DND-41 (cell line): ENCODE measurements at regions not wholly inside any gene's neighbourhood (a gene's known extent, or its start where the extent isn't known, plus 50 kb on each side); places are given as distances from the start of the nearest gene placed in this dataset.

Source experiments
- EZH2 ChIP-seq: IDR thresholded peaks from 3 replicates; pipeline ENCODE4 v1.6.1; 2012; ENCODE audit warnings: borderline replicate concordance, low read depth, mild to moderate bottlenecking, moderate library complexity, low read length, inconsistent platforms; ENCODE audit not compliant: severe bottlenecking
- TF ChIP-seq, protein P1 (sequence below): IDR thresholded peaks from 2 replicates; pipeline ENCODE4 v1.5.1; 2012; ENCODE audit warnings: borderline replicate concordance, low read length, moderate library complexity, mild to moderate bottlenecking; ENCODE audit not compliant: poor library complexity, severe bottlenecking; ENCODE audit errors: extremely low read depth

DNA sequence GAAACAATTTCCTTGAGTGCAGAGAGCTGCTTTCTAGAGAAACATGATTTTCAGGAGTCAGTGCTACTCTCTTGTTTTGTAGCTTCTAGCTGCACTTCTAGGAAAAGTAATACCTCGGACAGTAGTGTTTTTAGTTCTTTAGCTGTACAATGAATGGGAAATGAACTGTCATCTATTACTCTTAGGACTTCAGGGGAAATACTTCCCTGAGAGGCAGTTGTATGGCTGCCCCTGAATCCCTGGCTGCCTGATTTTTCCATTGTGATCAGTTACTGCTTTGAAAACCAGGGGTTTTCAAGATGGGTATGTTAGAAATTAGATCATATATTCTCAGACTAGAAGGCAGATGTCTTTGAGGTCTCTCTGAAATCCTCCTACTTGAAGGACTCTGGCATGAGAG, 200.3 kb upstream of the SEMA6D start:
- TF ChIP-seq, protein P1, sequence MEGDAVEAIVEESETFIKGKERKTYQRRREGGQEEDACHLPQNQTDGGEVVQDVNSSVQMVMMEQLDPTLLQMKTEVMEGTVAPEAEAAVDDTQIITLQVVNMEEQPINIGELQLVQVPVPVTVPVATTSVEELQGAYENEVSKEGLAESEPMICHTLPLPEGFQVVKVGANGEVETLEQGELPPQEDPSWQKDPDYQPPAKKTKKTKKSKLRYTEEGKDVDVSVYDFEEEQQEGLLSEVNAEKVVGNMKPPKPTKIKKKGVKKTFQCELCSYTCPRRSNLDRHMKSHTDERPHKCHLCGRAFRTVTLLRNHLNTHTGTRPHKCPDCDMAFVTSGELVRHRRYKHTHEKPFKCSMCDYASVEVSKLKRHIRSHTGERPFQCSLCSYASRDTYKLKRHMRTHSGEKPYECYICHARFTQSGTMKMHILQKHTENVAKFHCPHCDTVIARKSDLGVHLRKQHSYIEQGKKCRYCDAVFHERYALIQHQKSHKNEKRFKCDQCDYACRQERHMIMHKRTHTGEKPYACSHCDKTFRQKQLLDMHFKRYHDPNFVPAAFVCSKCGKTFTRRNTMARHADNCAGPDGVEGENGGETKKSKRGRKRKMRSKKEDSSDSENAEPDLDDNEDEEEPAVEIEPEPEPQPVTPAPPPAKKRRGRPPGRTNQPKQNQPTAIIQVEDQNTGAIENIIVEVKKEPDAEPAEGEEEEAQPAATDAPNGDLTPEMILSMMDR = no peak
- TF ChIP-seq EZH2 = no peak
